Tibial nerve (tissue), 4 donors: ENCODE measurements at regions not wholly inside any gene's neighbourhood (a gene's known extent, or its start where the extent isn't known, plus 50 kb on each side); places are given as distances from the start of the nearest gene placed in this dataset.

Experiments
- DNase-seq, 2 donors: peaks; one replicate each; pipeline ENCODE4 v3.0.0-alpha.2; 2019; ENCODE audit warnings: low spot score in 2 of 2
- H3K27ac ChIP-seq, 4 donors: fragments of 200-600 bp; sonication (generic) in 3 of 4; one replicate each; pipeline ENCODE4 v1.5.1; 2017 to 2019; ENCODE audit warnings: mild to moderate bottlenecking in 1 of 4
- H3K27me3 ChIP-seq, 2 donors: fragments of 200-600 bp; sonication (generic) in 1 of 2; one replicate each; pipeline versions ENCODE4 v1.5.1 to v1.6.0; 2017 to 2019
- H3K36me3 ChIP-seq, 3 donors: fragments of 200-600 bp; sonication (generic); one replicate each; pipeline ENCODE4 v1.5.1; 2018 to 2019
- H3K4me1 ChIP-seq, 4 donors: fragments of 200-600 bp; sonication (generic) in 3 of 4; one replicate each; pipeline ENCODE4 v1.5.1; 2017 to 2019
- H3K4me3 ChIP-seq, 4 donors: fragments of 200-600 bp; sonication (generic) in 3 of 4; one replicate each; pipeline ENCODE4 v1.5.1; 2017 to 2019; ENCODE audit warnings: mild to moderate bottlenecking in 1 of 4, moderate library complexity in 1 of 4
- H3K9me3 ChIP-seq, 4 donors: fragments of 200-600 bp; sonication (generic) in 3 of 4; one replicate each; pipeline ENCODE4 v1.5.1; 2017 to 2019
- CTCF ChIP-seq, 5 experiments: fragments of 200-600 bp in 3 of 5; fragments of 450-650 bp in 2 of 5; sonication (generic) in 3 of 5; IDR thresholded peaks; one replicate each; pipeline ENCODE4 v1.5.1; 2016 to 2019; ENCODE audit warnings: antibody characterized with exemption in 5 of 5, mild to moderate bottlenecking in 3 of 5, moderate library complexity in 2 of 5
- EP300 ChIP-seq, 2 donors: sonication (generic); formaldehyde crosslinking; IDR thresholded peaks; one replicate each; pipeline ENCODE4 v1.6.1; 2017; ENCODE audit warnings: antibody characterized with exemption in 2 of 2, mild to moderate bottlenecking in 1 of 2
- POLR2A ChIP-seq, 2 donors: fragments of 450-650 bp; IDR thresholded peaks; one replicate each; pipeline ENCODE4 v1.6.1; 2017; ENCODE audit warnings: antibody characterized with exemption in 2 of 2, mild to moderate bottlenecking in 2 of 2, moderate library complexity in 2 of 2
- WGBS, 2 donors: methylation state at CpG; one replicate each; pipeline ENCODE4 v1.1.5; 2018; 5-methylcytosine and 5-hydroxymethylcytosine counted together

GRCh38 chr5:9722601-9723180, 92.5 kb upstream of the TAS2R1 start:
- DNase-seq, result no peak
- Histone ChIP-seq H3K4me1 (no peaks in the 10 kb centered on the region), H3K27me3 (no peaks in the 10 kb centered on the region), H3K9me3 (no peaks in the 10 kb centered on the region), H3K27ac (no peak overlapping the region), H3K36me3 (no peaks in the 10 kb centered on the region), H3K4me3 (no peak overlapping the region)
- no peak for TF ChIP-seq EP300 (IDR thresholded peaks at IDR 0.05)
- TF ChIP-seq CTCF (IDR thresholded peaks at IDR 0.05), result no peak
- TF ChIP-seq POLR2A (IDR thresholded peaks at IDR 0.05), result no peak
- 95 to 96% methylated on average over 4 of the region's 4 CpGs for WGBS, 2 donors

- Histone ChIP-seq H3K9me3 (no peaks in the 10 kb centered on the region), H3K36me3 (no peaks in the 10 kb centered on the region), H3K4me1 (no peaks in the 10 kb centered on the region), H3K27me3 (no peaks in the 10 kb centered on the region), H3K4me3 (no peak overlapping the region), H3K27ac (no peak overlapping the region)
- 76 to 94% methylated on average over 2 of the region's 2 CpGs for WGBS, 2 donors
- TF ChIP-seq EP300 (IDR thresholded peaks at IDR 0.05) (no peak), CTCF (IDR thresholded peaks at IDR 0.05) (no peak), POLR2A (IDR thresholded peaks at IDR 0.05) (no peak)
- DNase-seq, result no peak
Observed at GRCh38 chr5:9721161-9721560, 91.0 kb upstream of the TAS2R1 start.

GRCh38 chr5:9720361-9720760, 90.2 kb upstream of the TAS2R1 start:
- Histone ChIP-seq H3K27ac (no peak overlapping the region), H3K27me3 (no peaks in the 10 kb centered on the region), H3K36me3 (no peaks in the 10 kb centered on the region), H3K9me3 (no peaks in the 10 kb centered on the region), H3K4me3 (no peak overlapping the region), H3K4me1 (no peaks in the 10 kb centered on the region)
- no peak for TF ChIP-seq EP300 (IDR thresholded peaks at IDR 0.05)
- TF ChIP-seq CTCF (IDR thresholded peaks at IDR 0.05), result no peak
- TF ChIP-seq POLR2A (IDR thresholded peaks at IDR 0.05), result no peak
- 84 to 85% methylated on average over 5 of the region's 5 CpGs for WGBS, 2 donors
- no peak for DNase-seq

- no peak for DNase-seq
- 53 to 57% methylated on average over 5 of the region's 5 CpGs for WGBS, 2 donors
- no peak for TF ChIP-seq CTCF (IDR thresholded peaks at IDR 0.05)
- TF ChIP-seq POLR2A (IDR thresholded peaks at IDR 0.05), result no peak
- no peak for TF ChIP-seq EP300 (IDR thresholded peaks at IDR 0.05)
Observed at GRCh38 chr5:9716838-9717281, 86.7 kb upstream of the TAS2R1 start.

GRCh38 chr5:9715891-9716335, 85.8 kb upstream of the TAS2R1 start:
- Histone ChIP-seq H3K4me3 (no peak overlapping the region), H3K4me1 (no peaks in the 10 kb centered on the region), H3K9me3 (no peaks in the 10 kb centered on the region), H3K36me3 (no peaks in the 10 kb centered on the region), H3K27me3 (no peaks in the 10 kb centered on the region), H3K27ac (no peak overlapping the region)
- DNase-seq, result no peak
- TF ChIP-seq POLR2A (IDR thresholded peaks at IDR 0.05) (no peak), CTCF (IDR thresholded peaks at IDR 0.05) (no peak), EP300 (IDR thresholded peaks at IDR 0.05) (no peak)
- 44 to 62% methylated on average over 5 of the region's 5 CpGs for WGBS, 2 donors

More at GRCh38 chr5:9716838-9717281, 86.7 kb upstream of the TAS2R1 start:
- H3K9me3 ChIP-seq, result no peaks in the 10 kb centered on the region
- H3K27me3 ChIP-seq, result no peaks in the 10 kb centered on the region
- H3K4me3 ChIP-seq, result no peak overlapping the region
- no peak overlapping the region for H3K27ac ChIP-seq
- no peaks in the 10 kb centered on the region for H3K4me1 ChIP-seq
- no peaks in the 10 kb centered on the region for H3K36me3 ChIP-seq
